ENCODE measurements at regions not wholly inside any gene's neighbourhood (a gene's known extent, or its start where the extent isn't known, plus 50 kb on each side); places are given as distances from the start of the nearest gene placed in this dataset.
"Not testable (repeated sequence)": the region's sequence is repeated elsewhere in the genome, so short reads cannot be mapped to it uniquely, and the experiment has no call there.

- no peak for DNase-seq (ENCODE audit: low read depth in 2 of 2)
These were observed 904.2 kb upstream of the MIR17HG start for GRCh38 chr13:90443268-90443667.

- no peak for DNase-seq (ENCODE audit: low read depth in 2 of 2)
These were observed 903.3 kb upstream of the MIR17HG start for GRCh38 chr13:90444232-90444631.

GRCh38 chr13:90445179-90445578 is 902.3 kb upstream of the MIR17HG start:
- DNase-seq (ENCODE audit: low read depth in 2 of 2): no peak

GRCh38 chr13:90447034-90447733 is 900.3 kb upstream of the MIR17HG start:
- no peak for DNase-seq (ENCODE audit: low read depth in 2 of 2)

GRCh38 chr13:90447734-90448101 is 899.8 kb upstream of the MIR17HG start:
- DNase-seq (ENCODE audit: low read depth in 2 of 2): no peak

GRCh38 chr13:90448466-90449037 is 898.9 kb upstream of the MIR17HG start:
- DNase-seq (ENCODE audit: low read depth in 2 of 2): no peak

GRCh38 chr13:90453342-90453741 is 894.1 kb upstream of the MIR17HG start:
- DNase-seq (ENCODE audit: low read depth in 2 of 2): no peak

- no peak for DNase-seq (ENCODE audit: low read depth in 2 of 2)
These were observed 893.4 kb upstream of the MIR17HG start for GRCh38 chr13:90454002-90454636.

GRCh38 chr13:90455067-90455466 is 892.4 kb upstream of the MIR17HG start:
- DNase-seq (ENCODE audit: low read depth in 2 of 2): no peak

- no peak for DNase-seq (ENCODE audit: low read depth in 2 of 2)
These were observed 891.7 kb upstream of the MIR17HG start for GRCh38 chr13:90455823-90456222.

GRCh38 chr13:90461398-90461797 is 886.1 kb upstream of the MIR17HG start:
- DNase-seq (ENCODE audit: low read depth in 2 of 2): no peak

- no peak for DNase-seq (ENCODE audit: low read depth in 2 of 2)
These were observed 870.3 kb upstream of the MIR17HG start for GRCh38 chr13:90477216-90477615.

- no peak for DNase-seq (ENCODE audit: low read depth in 2 of 2)
These were observed 863.6 kb upstream of the MIR17HG start for GRCh38 chr13:90483906-90484305.

- DNase-seq (ENCODE audit: low read depth in 2 of 2): no peak
These were observed 862.1 kb upstream of the MIR17HG start for GRCh38 chr13:90485436-90485835.

GRCh38 chr13:90492872-90493271 is 854.6 kb upstream of the MIR17HG start:
- DNase-seq (ENCODE audit: low read depth in 2 of 2): no peak

GRCh38 chr13:90493667-90494066 is 853.8 kb upstream of the MIR17HG start:
- DNase-seq (ENCODE audit: low read depth in 2 of 2): no peak

GRCh38 chr13:90494849-90495248 is 852.6 kb upstream of the MIR17HG start:
- not testable (repeated sequence) for DNase-seq (ENCODE audit: low read depth in 2 of 2)

GRCh38 chr13:90498096-90498495 is 849.4 kb upstream of the MIR17HG start:
- DNase-seq (ENCODE audit: low read depth in 2 of 2): no peak

- DNase-seq (ENCODE audit: low read depth in 2 of 2): no peak
These were observed 848.7 kb upstream of the MIR17HG start for GRCh38 chr13:90498816-90499215.

GRCh38 chr13:90500569-90500968 is 846.9 kb upstream of the MIR17HG start:
- DNase-seq (ENCODE audit: low read depth in 2 of 2): no peak

GRCh38 chr13:90502153-90502552 is 845.3 kb upstream of the MIR17HG start:
- DNase-seq (ENCODE audit: low read depth in 2 of 2): no peak

- no peak for DNase-seq (ENCODE audit: low read depth in 2 of 2)
These were observed 844.7 kb upstream of the MIR17HG start for GRCh38 chr13:90502762-90503161.

- no peak for DNase-seq (ENCODE audit: low read depth in 2 of 2)
These were observed 837.2 kb upstream of the MIR17HG start for GRCh38 chr13:90510319-90510718.
